ENCODE measurements at regions not wholly inside any gene's neighbourhood (a gene's known extent, or its start where the extent isn't known, plus 50 kb on each side); places are given as distances from the start of the nearest gene placed in this dataset.

GRCh38 chr9:95753762-95754465, 121.6 kb upstream of the ERCC6L2 start:
- Mint-ChIP-seq H3K4me3 (peak overlapping the region; percentile 69), H3K27ac (no peak overlapping the region), H3K9me3 (no peaks in the 10 kb centered on the region), H3K4me1 (peaks cover 60% of the 10 kb centered on the region), H3K36me3 (no peaks in the 10 kb centered on the region), H3K27me3 (ENCODE audit: low read depth) (peaks cover 45% of the 10 kb centered on the region)
- no peak for ATAC-seq
- ChIA-PET POLR2A (interaction anchor here (0.6 to 1.2 kb wide), 3 partner anchors 13 to 651 kb away, joined by 3 to 4 read pairs (median 4); no protein-coding TSS in a partner anchor), CTCF (interaction anchor here (0.5 to 4.4 kb wide), 5 partner anchors 18 to 466 kb away, joined by 3 to 24 read pairs (median 5); no protein-coding TSS in a partner anchor)
- TF ChIP-seq, protein P1, sequence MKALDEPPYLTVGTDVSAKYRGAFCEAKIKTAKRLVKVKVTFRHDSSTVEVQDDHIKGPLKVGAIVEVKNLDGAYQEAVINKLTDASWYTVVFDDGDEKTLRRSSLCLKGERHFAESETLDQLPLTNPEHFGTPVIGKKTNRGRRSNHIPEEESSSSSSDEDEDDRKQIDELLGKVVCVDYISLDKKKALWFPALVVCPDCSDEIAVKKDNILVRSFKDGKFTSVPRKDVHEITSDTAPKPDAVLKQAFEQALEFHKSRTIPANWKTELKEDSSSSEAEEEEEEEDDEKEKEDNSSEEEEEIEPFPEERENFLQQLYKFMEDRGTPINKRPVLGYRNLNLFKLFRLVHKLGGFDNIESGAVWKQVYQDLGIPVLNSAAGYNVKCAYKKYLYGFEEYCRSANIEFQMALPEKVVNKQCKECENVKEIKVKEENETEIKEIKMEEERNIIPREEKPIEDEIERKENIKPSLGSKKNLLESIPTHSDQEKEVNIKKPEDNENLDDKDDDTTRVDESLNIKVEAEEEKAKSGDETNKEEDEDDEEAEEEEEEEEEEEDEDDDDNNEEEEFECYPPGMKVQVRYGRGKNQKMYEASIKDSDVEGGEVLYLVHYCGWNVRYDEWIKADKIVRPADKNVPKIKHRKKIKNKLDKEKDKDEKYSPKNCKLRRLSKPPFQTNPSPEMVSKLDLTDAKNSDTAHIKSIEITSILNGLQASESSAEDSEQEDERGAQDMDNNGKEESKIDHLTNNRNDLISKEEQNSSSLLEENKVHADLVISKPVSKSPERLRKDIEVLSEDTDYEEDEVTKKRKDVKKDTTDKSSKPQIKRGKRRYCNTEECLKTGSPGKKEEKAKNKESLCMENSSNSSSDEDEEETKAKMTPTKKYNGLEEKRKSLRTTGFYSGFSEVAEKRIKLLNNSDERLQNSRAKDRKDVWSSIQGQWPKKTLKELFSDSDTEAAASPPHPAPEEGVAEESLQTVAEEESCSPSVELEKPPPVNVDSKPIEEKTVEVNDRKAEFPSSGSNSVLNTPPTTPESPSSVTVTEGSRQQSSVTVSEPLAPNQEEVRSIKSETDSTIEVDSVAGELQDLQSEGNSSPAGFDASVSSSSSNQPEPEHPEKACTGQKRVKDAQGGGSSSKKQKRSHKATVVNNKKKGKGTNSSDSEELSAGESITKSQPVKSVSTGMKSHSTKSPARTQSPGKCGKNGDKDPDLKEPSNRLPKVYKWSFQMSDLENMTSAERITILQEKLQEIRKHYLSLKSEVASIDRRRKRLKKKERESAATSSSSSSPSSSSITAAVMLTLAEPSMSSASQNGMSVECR (CRISPR knock-in tag; IDR thresholded peaks at IDR 0.05; ENCODE audit: borderline replicate concordance): no peak
- TF ChIP-seq ZNF423 (CRISPR knock-in tag; IDR thresholded peaks at IDR 0.05): peak; percentile 86
- DNase-seq (ENCODE audit: low spot score): no peak

GRCh38 chr9:95752129-95752731, 123.3 kb upstream of the ERCC6L2 start:
- POLR2A ChIA-PET: interaction anchor here (1.2 kb wide), 1 partner anchor 243 kb away, joined by 4 read pairs; no protein-coding TSS in a partner anchor
- H3K36me3 Mint-ChIP-seq: no peaks in the 10 kb centered on the region
- peak overlapping the region; percentile 69 for H3K4me3 Mint-ChIP-seq
- ATAC-seq (peak; percentile 6; the same call in 1 of the 2 replicates), DNase-seq (ENCODE audit: low spot score) (no peak)
- TF ChIP-seq HMGA2 (CRISPR knock-in tag; IDR thresholded peaks at IDR 0.05) (no peak), ZBTB21 (CRISPR knock-in tag; IDR thresholded peaks at IDR 0.05; ENCODE audit: borderline replicate concordance) (no peak), TEAD4 (CRISPR knock-in tag; IDR thresholded peaks at IDR 0.05) (no peak), ZNF423 (CRISPR knock-in tag; IDR thresholded peaks at IDR 0.05) (peak; percentile 62), RORB (CRISPR knock-in tag; IDR thresholded peaks at IDR 0.05) (no peak), SMAD4 (CRISPR knock-in tag; IDR thresholded peaks at IDR 0.05) (no peak), ZNF425 (CRISPR knock-in tag; conservative IDR thresholded peaks at IDR 0.05) (no peak), KAT7 (CRISPR knock-in tag; IDR thresholded peaks at IDR 0.05; ENCODE audit: borderline replicate concordance) (peak; percentile 69; the same call in 1 of the 2 replicates), CDX4 (CRISPR knock-in tag; IDR thresholded peaks at IDR 0.05; ENCODE audit: borderline replicate concordance) (no peak), ATF1 (CRISPR knock-in tag; IDR thresholded peaks at IDR 0.05) (no peak), ESRRA (CRISPR knock-in tag; IDR thresholded peaks at IDR 0.05; ENCODE audit: borderline replicate concordance) (no peak)
- TF ChIP-seq, protein P2, sequence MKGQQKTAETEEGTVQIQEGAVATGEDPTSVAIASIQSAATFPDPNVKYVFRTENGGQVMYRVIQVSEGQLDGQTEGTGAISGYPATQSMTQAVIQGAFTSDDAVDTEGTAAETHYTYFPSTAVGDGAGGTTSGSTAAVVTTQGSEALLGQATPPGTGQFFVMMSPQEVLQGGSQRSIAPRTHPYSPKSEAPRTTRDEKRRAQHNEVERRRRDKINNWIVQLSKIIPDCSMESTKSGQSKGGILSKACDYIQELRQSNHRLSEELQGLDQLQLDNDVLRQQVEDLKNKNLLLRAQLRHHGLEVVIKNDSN (CRISPR knock-in tag; IDR thresholded peaks at IDR 0.05): no peak
- TF ChIP-seq, protein P3, sequence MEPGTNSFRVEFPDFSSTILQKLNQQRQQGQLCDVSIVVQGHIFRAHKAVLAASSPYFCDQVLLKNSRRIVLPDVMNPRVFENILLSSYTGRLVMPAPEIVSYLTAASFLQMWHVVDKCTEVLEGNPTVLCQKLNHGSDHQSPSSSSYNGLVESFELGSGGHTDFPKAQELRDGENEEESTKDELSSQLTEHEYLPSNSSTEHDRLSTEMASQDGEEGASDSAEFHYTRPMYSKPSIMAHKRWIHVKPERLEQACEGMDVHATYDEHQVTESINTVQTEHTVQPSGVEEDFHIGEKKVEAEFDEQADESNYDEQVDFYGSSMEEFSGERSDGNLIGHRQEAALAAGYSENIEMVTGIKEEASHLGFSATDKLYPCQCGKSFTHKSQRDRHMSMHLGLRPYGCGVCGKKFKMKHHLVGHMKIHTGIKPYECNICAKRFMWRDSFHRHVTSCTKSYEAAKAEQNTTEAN (CRISPR knock-in tag; IDR thresholded peaks at IDR 0.05): no peak
- H3K4me1 Mint-ChIP-seq: peaks cover 55% of the 10 kb centered on the region
- no peak overlapping the region for H3K27ac Mint-ChIP-seq
- peaks cover 45% of the 10 kb centered on the region for H3K27me3 Mint-ChIP-seq (ENCODE audit: low read depth)
- H3K9me3 Mint-ChIP-seq: no peaks in the 10 kb centered on the region
- CTCF ChIA-PET: interaction anchor here (0.6 to 4.4 kb wide), 6 partner anchors 14 to 567 kb away, joined by 3 to 35 read pairs (median 4); no protein-coding TSS in a partner anchor

All from WTC11 (cell line).